ENCODE measurements at regions not wholly inside any gene's neighbourhood (a gene's known extent, or its start where the extent isn't known, plus 50 kb on each side); places are given as distances from the start of the nearest gene placed in this dataset.
"Not testable (repeated sequence)": the region's sequence is repeated elsewhere in the genome, so short reads cannot be mapped to it uniquely, and the experiment has no call there.

GRCh38 chr5:17061973-17062470 is 125.9 kb upstream of the MYO10 start:
- TF ChIP-seq CTCF (IDR thresholded peaks at IDR 0.05; ENCODE audit: low read depth, low read length), result no peak
- Histone ChIP-seq H3K27ac (no peak overlapping the region), H3K9me3 (ENCODE audit: low read depth) (no peaks in the 10 kb centered on the region), H3K4me3 (no peak overlapping the region), H3K4me1 (ENCODE audit: low read depth) (no peaks in the 10 kb centered on the region), H3K36me3 (no peaks in the 10 kb centered on the region), H3K27me3 (no peaks in the 10 kb centered on the region)
- DNase-seq (ENCODE audit: low read depth in 1 of 2, low spot score in 1 of 2), result no peak

- not testable (repeated sequence) for H3K27me3 ChIP-seq; H3K4me1 ChIP-seq (ENCODE audit: low read depth); DNase-seq (ENCODE audit: low read depth in 1 of 2, low spot score in 1 of 2); H3K9me3 ChIP-seq (ENCODE audit: low read depth); H3K27ac ChIP-seq; H3K4me3 ChIP-seq; H3K36me3 ChIP-seq
These were observed 126.7 kb upstream of the MYO10 start for GRCh38 chr5:17062741-17063140.

- Histone ChIP-seq H3K4me3 (no peak overlapping the region), H3K27ac (no peak overlapping the region), H3K27me3 (no peaks in the 10 kb centered on the region)
These were observed 128.2 kb upstream of the MYO10 start for GRCh38 chr5:17064241-17064640.

GRCh38 chr5:17065458-17065857 is 129.4 kb upstream of the MYO10 start:
- Histone ChIP-seq H3K4me3 (no peak overlapping the region), H3K4me1 (ENCODE audit: low read depth) (peaks cover 6% of the 10 kb centered on the region), H3K27me3 (no peaks in the 10 kb centered on the region), H3K27ac (no peak overlapping the region), H3K9me3 (ENCODE audit: low read depth) (no peaks in the 10 kb centered on the region), H3K36me3 (no peaks in the 10 kb centered on the region)
- no peak for DNase-seq (ENCODE audit: low read depth in 1 of 2, low spot score in 1 of 2)
- no peak for TF ChIP-seq CTCF (IDR thresholded peaks at IDR 0.05; ENCODE audit: low read depth, low read length)

More at GRCh38 chr5:17064241-17064640, 128.2 kb upstream of the MYO10 start:
- Histone ChIP-seq H3K36me3 (no peaks in the 10 kb centered on the region), H3K4me1 (ENCODE audit: low read depth) (no peaks in the 10 kb centered on the region), H3K9me3 (ENCODE audit: low read depth) (no peaks in the 10 kb centered on the region)
- TF ChIP-seq CTCF (IDR thresholded peaks at IDR 0.05; ENCODE audit: low read depth, low read length), result no peak
- DNase-seq (ENCODE audit: low read depth in 1 of 2, low spot score in 1 of 2), result no peak

GRCh38 chr5:17066026-17066425 is 129.9 kb upstream of the MYO10 start:
- H3K27ac ChIP-seq; DNase-seq (ENCODE audit: low read depth in 1 of 2, low spot score in 1 of 2); H3K9me3 ChIP-seq (ENCODE audit: low read depth): not testable (repeated sequence)

GRCh38 chr5:17067657-17068392 is 131.7 kb upstream of the MYO10 start:
- H3K9me3 ChIP-seq (ENCODE audit: low read depth), result no peaks in the 10 kb centered on the region
- no peak overlapping the region for H3K4me3 ChIP-seq
- no peaks in the 10 kb centered on the region for H3K36me3 ChIP-seq
- TF ChIP-seq CTCF (IDR thresholded peaks at IDR 0.05; ENCODE audit: low read depth, low read length), result no peak
- H3K27ac ChIP-seq, result no peak overlapping the region
- H3K27me3 ChIP-seq, result no peaks in the 10 kb centered on the region
- H3K4me1 ChIP-seq (ENCODE audit: low read depth), result peaks cover 6% of the 10 kb centered on the region
- no peak for DNase-seq (ENCODE audit: low read depth in 1 of 2, low spot score in 1 of 2)

More at GRCh38 chr5:17066026-17066425, 129.9 kb upstream of the MYO10 start:
- H3K27me3 ChIP-seq; H3K36me3 ChIP-seq; H3K4me1 ChIP-seq (ENCODE audit: low read depth); H3K4me3 ChIP-seq: not testable (repeated sequence)

Measured in cardiac muscle cell (in vitro differentiated cells and primary cell).